Naive thymus-derived CD4-positive, alpha-beta T cell (primary cell): ENCODE measurements at regions not wholly inside any gene's neighbourhood (a gene's known extent, or its start where the extent isn't known, plus 50 kb on each side); places are given as distances from the start of the nearest gene placed in this dataset.

ENCODE experiments used
- ATAC-seq: fragments of 150-1000 bp; cut with Tn5 transposase; 2 replicates; pipeline ENCODE4 v1.10.0; 2021; ENCODE audit warnings: mild to moderate bottlenecking, moderate library complexity
- CTCF ChIA-PET: fragments of 350-600 bp; sonication (Branson Sonifier 250); formaldehyde crosslinking; loops from one replicate; lab custom pipeline; 2021; ENCODE audit warnings: antibody characterized with exemption; lab: Charles Lee
- POLR2A ChIA-PET: fragments of 350-600 bp; sonication (Branson Sonifier 250); formaldehyde crosslinking; loops from one replicate; lab custom pipeline; 2021; ENCODE audit warnings: antibody characterized with exemption, inconsistent platforms; lab: Charles Lee
- DNase-seq, 9 donors: peaks; one replicate each; pipeline versions ENCODE4 v3.0.0 to v3.0.0-alpha.2; 2020 to 2022; ENCODE audit warnings: mixed read lengths in 1 of 9
- H3K27ac ChIP-seq: one replicate; pipeline ENCODE4 v1.7.0; 2013; ENCODE audit warnings: mild to moderate bottlenecking, low read depth, low read length, moderate library complexity
- H3K27me3 ChIP-seq, 2 donors: one replicate each; pipeline ENCODE4 v1.7.0; 2013; ENCODE audit warnings: low read length in 2 of 2, mild to moderate bottlenecking in 2 of 2, moderate library complexity in 2 of 2; ENCODE audit not compliant: control insufficient read depth in 2 of 2, insufficient read depth in 2 of 2
- H3K36me3 ChIP-seq, 3 experiments: 1 replicate in 2 of 3; 2 replicates in 1 of 3; pipeline ENCODE4 v1.7.0; 2013; ENCODE audit warnings: low read length in 3 of 3, mild to moderate bottlenecking in 3 of 3, moderate library complexity in 1 of 3; ENCODE audit not compliant: insufficient read depth in 3 of 3, control insufficient read depth in 2 of 3
- H3K4me1 ChIP-seq, 2 donors: one replicate each; pipeline ENCODE4 v1.7.0; 2013; ENCODE audit warnings: low read length in 2 of 2, mild to moderate bottlenecking in 2 of 2, moderate library complexity in 1 of 2; ENCODE audit not compliant: control insufficient read depth in 2 of 2, insufficient read depth in 2 of 2
- H3K4me3 ChIP-seq: 2 replicates; pipeline ENCODE4 v1.7.0; 2013; ENCODE audit warnings: mild to moderate bottlenecking, low read length
- H3K9me3 ChIP-seq, 3 experiments: 1 replicate in 2 of 3; 2 replicates in 1 of 3; pipeline ENCODE4 v1.7.0; 2013; ENCODE audit warnings: low read length in 3 of 3; ENCODE audit not compliant: control insufficient read depth in 2 of 3
- H3K27ac Mint-ChIP-seq, 9 donors: one replicate each; pipeline ENCODE4 v1.8.0; 2020 to 2022; ENCODE audit warnings: mixed read lengths in 9 of 9, mild to moderate bottlenecking in 8 of 9, moderate library complexity in 5 of 9, inconsistent platforms in 2 of 9
- H3K27me3 Mint-ChIP-seq, 5 donors: one replicate each; pipeline ENCODE4 v1.8.0; 2021 to 2022; ENCODE audit warnings: mixed read lengths in 5 of 5, mild to moderate bottlenecking in 1 of 5
- H3K36me3 Mint-ChIP-seq, 5 donors: one replicate each; pipeline ENCODE4 v1.8.0; 2020 to 2022; ENCODE audit warnings: mixed read lengths in 5 of 5, mild to moderate bottlenecking in 3 of 5, inconsistent platforms in 1 of 5
- H3K4me1 Mint-ChIP-seq, 7 donors: one replicate each; pipeline ENCODE4 v1.8.0; 2020 to 2022; ENCODE audit warnings: mixed read lengths in 7 of 7, mild to moderate bottlenecking in 3 of 7, inconsistent platforms in 1 of 7
- H3K4me3 Mint-ChIP-seq, 10 donors: one replicate each; pipeline ENCODE4 v1.8.0; 2020 to 2022; ENCODE audit warnings: mild to moderate bottlenecking in 10 of 10, mixed read lengths in 10 of 10, moderate library complexity in 6 of 10, inconsistent platforms in 2 of 10
- H3K9me3 Mint-ChIP-seq, 11 donors: one replicate each; pipeline ENCODE4 v1.8.0; 2020 to 2022; ENCODE audit warnings: mixed read lengths in 11 of 11, mild to moderate bottlenecking in 4 of 11, inconsistent platforms in 1 of 11, moderate library complexity in 1 of 11
- intact Hi-C, 2 donors: fragments of 100-400 bp; cut with micrococcal nuclease; formaldehyde crosslinking; loops; one replicate each; pipeline ENCODE4 v1.15.1; 2023

DNA sequence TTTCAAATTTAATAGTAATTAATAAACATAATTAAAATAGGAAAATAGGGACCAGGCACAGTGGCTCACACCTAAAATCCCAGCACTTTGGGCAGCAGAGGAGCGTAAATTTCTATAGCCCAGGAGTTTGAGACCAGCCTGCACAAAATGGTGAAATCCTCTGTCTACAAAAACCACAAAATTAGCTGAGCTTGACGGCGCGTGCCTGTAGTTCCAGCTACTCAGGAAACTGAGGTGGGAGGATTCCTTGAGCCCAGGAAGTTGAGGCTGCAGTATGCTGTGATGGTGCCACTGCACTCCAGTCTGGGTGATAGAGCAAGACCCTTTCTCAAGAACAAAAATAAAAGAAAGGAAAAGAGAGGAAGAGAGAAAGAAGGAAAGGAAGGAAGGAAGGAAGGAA is 1387.0 kb upstream of the ADGRB3 start:
- ChIA-PET POLR2A (no interaction called here), CTCF (no interaction called here)
- Mint-ChIP-seq H3K4me3 (no peak overlapping the region), H3K9me3 (peaks cover 0 to 9% (median 3%) of the 10 kb centered on the region in 11 donors), H3K27me3 (no peaks in the 10 kb centered on the region), H3K27ac (no peak overlapping the region), H3K36me3 (no peaks in the 10 kb centered on the region), H3K4me1 (no peaks in the 10 kb centered on the region)
- intact Hi-C loops: no loop called here
- Histone ChIP-seq H3K4me1 (no peaks in the 10 kb centered on the region), H3K36me3 (no peaks in the 10 kb centered on the region), H3K9me3 (no peaks in the 10 kb centered on the region), H3K4me3 (no peak overlapping the region), H3K27ac (no peak overlapping the region), H3K27me3 (no peaks in the 10 kb centered on the region)
- ATAC-seq (no peak), DNase-seq (no peak)

DNA sequence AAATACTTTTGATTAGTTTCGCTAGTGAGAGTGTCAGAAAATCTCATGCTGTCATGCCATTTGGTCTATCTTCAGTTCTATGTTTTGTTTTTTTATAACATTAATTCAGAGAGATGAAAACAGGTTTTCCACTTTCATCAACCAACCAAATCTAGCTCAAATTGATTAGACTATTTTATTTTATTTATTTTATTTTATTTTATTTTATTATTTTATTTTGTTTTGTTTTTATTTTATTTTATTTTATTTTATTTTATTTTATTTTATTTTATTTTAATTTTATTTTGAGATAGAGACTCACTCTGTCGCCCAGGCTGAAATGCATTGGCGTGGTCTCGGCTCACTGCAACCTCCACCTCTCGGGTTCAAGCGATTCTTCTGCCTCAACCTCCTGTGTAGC is 1391.0 kb upstream of the ADGRB3 start:
- Mint-ChIP-seq H3K9me3 (peaks cover 0 to 18% (median 2%) of the 10 kb centered on the region in 11 donors), H3K4me1 (no peaks in the 10 kb centered on the region), H3K4me3 (no peak overlapping the region), H3K27me3 (no peaks in the 10 kb centered on the region), H3K27ac (no peak overlapping the region), H3K36me3 (no peaks in the 10 kb centered on the region)
- H3K27me3 ChIP-seq: no peaks in the 10 kb centered on the region
- DNase-seq: no peak
- ChIA-PET CTCF (no interaction called here), POLR2A (no interaction called here)
- H3K4me1 ChIP-seq: no peaks in the 10 kb centered on the region
- H3K4me3 ChIP-seq: no peak overlapping the region
- no peaks in the 10 kb centered on the region for H3K9me3 ChIP-seq
- H3K27ac ChIP-seq: no peak overlapping the region
- no peak for ATAC-seq
- intact Hi-C loops: no loop called here
- no peaks in the 10 kb centered on the region for H3K36me3 ChIP-seq

DNA sequence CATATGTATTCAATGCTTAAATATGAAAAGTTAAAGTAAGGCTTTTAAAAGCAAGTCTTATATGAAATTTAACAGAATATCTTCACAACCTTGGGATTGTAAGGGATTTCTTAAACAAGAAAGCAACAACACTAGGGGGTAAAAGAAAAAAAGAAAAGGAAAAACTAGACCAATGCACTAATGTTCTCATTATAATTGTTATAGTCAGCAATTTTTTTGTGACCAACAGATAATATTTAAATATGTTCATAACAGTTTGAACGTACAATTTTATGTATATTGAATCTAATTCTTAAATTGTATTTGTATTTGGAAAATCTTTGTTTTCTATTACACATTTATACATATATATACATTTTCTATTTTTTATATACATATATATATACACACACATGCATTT is 1397.8 kb upstream of the ADGRB3 start:
- Mint-ChIP-seq H3K27ac (no peak overlapping the region), H3K4me3 (no peak overlapping the region), H3K36me3 (no peaks in the 10 kb centered on the region), H3K9me3 (peaks cover 0 to 8% (median under 1%) of the 10 kb centered on the region in 11 donors), H3K27me3 (no peaks in the 10 kb centered on the region), H3K4me1 (no peaks in the 10 kb centered on the region)
- Histone ChIP-seq H3K4me1 (no peaks in the 10 kb centered on the region), H3K36me3 (no peaks in the 10 kb centered on the region), H3K27me3 (no peaks in the 10 kb centered on the region), H3K4me3 (no peak overlapping the region), H3K27ac (no peak overlapping the region), H3K9me3 (no peaks in the 10 kb centered on the region)
- no peak for DNase-seq
- POLR2A ChIA-PET: no interaction called here
- intact Hi-C loops: no loop called here
- CTCF ChIA-PET: no interaction called here
- no peak for ATAC-seq

DNA sequence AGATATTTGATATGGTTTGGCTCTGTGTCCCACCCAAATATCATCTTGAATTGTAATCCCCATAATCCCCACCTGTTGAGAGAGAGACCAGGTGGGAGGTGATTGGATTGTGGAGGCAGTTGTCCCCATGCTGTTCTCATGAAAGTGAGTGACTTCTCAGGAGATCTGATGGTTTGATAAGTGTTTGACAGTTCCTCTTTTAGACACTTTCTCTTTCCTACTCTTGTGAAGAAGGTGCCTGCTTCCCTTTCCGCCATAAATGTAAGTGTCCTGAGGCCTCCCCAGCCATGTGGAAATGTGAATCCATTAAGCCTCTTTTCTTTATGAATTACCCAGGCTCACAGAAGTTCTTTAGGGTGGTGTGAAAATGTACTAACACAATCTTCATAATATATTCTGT is 1404.0 kb upstream of the ADGRB3 start:
- ChIA-PET POLR2A (no interaction called here), CTCF (no interaction called here)
- Mint-ChIP-seq H3K36me3 (no peaks in the 10 kb centered on the region), H3K9me3 (peaks cover 0 to 18% (median 0%) of the 10 kb centered on the region in 11 donors), H3K4me1 (no peaks in the 10 kb centered on the region), H3K27me3 (no peaks in the 10 kb centered on the region), H3K27ac (no peak overlapping the region), H3K4me3 (no peak overlapping the region)
- Histone ChIP-seq H3K27me3 (no peaks in the 10 kb centered on the region), H3K4me3 (no peak overlapping the region), H3K9me3 (no peaks in the 10 kb centered on the region), H3K27ac (no peak overlapping the region), H3K36me3 (no peaks in the 10 kb centered on the region), H3K4me1 (no peaks in the 10 kb centered on the region)
- ATAC-seq (no peak), DNase-seq (no peak)
- intact Hi-C loops: no loop called here

DNA sequence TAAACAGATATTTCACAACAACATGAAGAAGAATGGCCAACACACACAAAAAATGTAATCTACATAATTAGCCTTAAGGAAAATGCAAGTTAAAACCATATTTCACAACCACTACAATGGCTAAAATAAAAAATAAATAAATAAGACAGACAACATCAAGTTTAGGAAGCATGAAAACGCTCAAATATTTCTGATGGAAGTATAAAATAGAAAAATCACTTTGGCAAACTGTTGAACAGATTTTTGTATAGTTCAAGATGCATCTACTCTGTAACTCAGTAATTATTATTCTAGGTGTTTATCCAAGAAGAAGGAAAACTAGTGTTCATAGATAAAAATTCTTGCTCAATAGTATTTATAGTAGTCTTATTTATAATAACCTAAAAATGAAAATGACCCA is 1410.1 kb upstream of the ADGRB3 start:
- no peak for ATAC-seq
- no peaks in the 10 kb centered on the region for H3K27me3 ChIP-seq
- Mint-ChIP-seq H3K4me3 (no peak overlapping the region), H3K27me3 (no peaks in the 10 kb centered on the region), H3K27ac (no peak overlapping the region), H3K36me3 (no peaks in the 10 kb centered on the region), H3K4me1 (no peaks in the 10 kb centered on the region), H3K9me3 (peaks cover 0 to 29% (median 2%) of the 10 kb centered on the region in 11 donors)
- intact Hi-C loops: no loop called here
- no peak for DNase-seq
- H3K4me3 ChIP-seq: no peak overlapping the region
- ChIA-PET POLR2A (no interaction called here), CTCF (no interaction called here)
- no peak overlapping the region for H3K27ac ChIP-seq
- no peaks in the 10 kb centered on the region for H3K9me3 ChIP-seq
- no peaks in the 10 kb centered on the region for H3K36me3 ChIP-seq
- no peaks in the 10 kb centered on the region for H3K4me1 ChIP-seq

DNA sequence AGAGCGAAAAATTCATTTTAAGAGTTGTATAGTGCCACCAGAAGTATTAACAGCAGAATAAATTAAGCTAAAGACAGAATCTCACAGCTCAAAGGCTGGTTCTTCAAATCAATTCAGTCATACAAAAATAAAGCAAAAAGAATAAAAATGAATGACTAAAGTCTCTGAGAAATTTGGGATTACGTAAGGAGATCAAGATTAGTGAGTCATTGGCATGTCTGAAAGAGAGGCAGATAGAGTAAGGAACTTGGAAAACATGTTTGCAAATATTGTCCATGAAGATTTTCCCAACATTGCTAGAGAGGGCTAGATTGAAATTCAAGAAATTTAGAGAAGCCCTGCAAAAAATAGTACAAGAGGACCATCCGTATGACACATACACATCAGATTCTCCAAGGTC is 1413.9 kb upstream of the ADGRB3 start:
- POLR2A ChIA-PET: no interaction called here
- H3K36me3 ChIP-seq: no peaks in the 10 kb centered on the region
- Mint-ChIP-seq H3K27ac (no peak overlapping the region), H3K27me3 (no peaks in the 10 kb centered on the region), H3K9me3 (peaks cover 0 to 26% (median 4%) of the 10 kb centered on the region in 11 donors), H3K36me3 (no peaks in the 10 kb centered on the region), H3K4me1 (no peaks in the 10 kb centered on the region), H3K4me3 (no peak overlapping the region)
- ATAC-seq (no peak), DNase-seq (no peak)
- H3K27ac ChIP-seq: no peak overlapping the region
- intact Hi-C loops: no loop called here
- H3K27me3 ChIP-seq: no peaks in the 10 kb centered on the region
- no peak overlapping the region for H3K4me3 ChIP-seq
- CTCF ChIA-PET: interaction anchor here (0.6 kb wide), 1 partner anchor 425 kb away, joined by 3 read pairs; no protein-coding TSS in a partner anchor
- H3K9me3 ChIP-seq: no peaks in the 10 kb centered on the region
- no peaks in the 10 kb centered on the region for H3K4me1 ChIP-seq

DNA sequence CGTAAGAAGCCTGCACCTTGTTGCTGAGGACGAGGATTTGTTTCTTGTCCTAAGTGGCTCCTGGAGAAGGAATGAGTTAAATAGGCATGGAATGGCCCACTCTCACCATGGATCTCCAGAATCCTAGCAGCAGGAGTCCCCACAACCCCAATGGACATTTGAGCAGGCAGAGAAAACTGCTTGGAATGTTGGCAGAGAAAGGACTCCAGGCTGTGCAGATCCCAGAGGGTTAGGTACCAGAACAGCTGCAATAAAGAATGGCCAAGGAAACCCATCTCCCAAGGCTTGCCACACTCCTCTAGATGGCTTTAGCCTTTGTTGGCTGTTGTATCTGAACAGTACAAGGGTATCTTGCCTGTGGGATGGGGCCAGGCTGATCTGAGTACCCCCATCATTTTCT is 1415.7 kb upstream of the ADGRB3 start:
- ChIA-PET POLR2A (no interaction called here), CTCF (no interaction called here)
- DNase-seq (no peak), ATAC-seq (no peak)
- no peaks in the 10 kb centered on the region for H3K36me3 ChIP-seq
- H3K27ac ChIP-seq: no peak overlapping the region
- peaks cover 0 to 26% (median 4%) of the 10 kb centered on the region in 11 donors for H3K9me3 Mint-ChIP-seq
- no peak overlapping the region for H3K27ac Mint-ChIP-seq
- intact Hi-C loops: no loop called here
- H3K27me3 Mint-ChIP-seq: no peaks in the 10 kb centered on the region
- H3K4me3 ChIP-seq: no peak overlapping the region
- no peaks in the 10 kb centered on the region for H3K4me1 ChIP-seq
- H3K4me3 Mint-ChIP-seq: no peak overlapping the region
- no peaks in the 10 kb centered on the region for H3K9me3 ChIP-seq
- no peaks in the 10 kb centered on the region for H3K4me1 Mint-ChIP-seq
- no peaks in the 10 kb centered on the region for H3K27me3 ChIP-seq
- H3K36me3 Mint-ChIP-seq: no peaks in the 10 kb centered on the region
